ENCODE measurements at regions not wholly inside any gene's neighbourhood (a gene's known extent, or its start where the extent isn't known, plus 50 kb on each side); places are given as distances from the start of the nearest gene placed in this dataset.

DNA sequence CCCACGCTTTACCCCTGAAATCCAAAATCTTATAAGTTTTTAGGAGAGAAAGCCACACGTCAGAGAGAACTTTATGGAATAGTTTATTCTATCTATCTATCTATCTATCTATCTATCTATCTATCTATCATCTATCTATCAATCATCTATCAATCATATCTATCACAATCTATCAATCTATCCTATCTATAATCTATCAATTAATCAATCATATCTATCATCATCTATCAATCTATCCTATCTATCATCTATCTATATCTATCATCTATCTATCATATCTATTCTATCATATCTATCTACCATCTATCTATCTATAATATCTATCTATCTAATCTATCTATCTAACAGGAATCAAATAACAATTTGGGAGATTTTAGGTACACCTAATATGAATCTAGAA is 115.1 kb downstream of the FGF9 start:
- TF ChIP-seq, protein P1, sequence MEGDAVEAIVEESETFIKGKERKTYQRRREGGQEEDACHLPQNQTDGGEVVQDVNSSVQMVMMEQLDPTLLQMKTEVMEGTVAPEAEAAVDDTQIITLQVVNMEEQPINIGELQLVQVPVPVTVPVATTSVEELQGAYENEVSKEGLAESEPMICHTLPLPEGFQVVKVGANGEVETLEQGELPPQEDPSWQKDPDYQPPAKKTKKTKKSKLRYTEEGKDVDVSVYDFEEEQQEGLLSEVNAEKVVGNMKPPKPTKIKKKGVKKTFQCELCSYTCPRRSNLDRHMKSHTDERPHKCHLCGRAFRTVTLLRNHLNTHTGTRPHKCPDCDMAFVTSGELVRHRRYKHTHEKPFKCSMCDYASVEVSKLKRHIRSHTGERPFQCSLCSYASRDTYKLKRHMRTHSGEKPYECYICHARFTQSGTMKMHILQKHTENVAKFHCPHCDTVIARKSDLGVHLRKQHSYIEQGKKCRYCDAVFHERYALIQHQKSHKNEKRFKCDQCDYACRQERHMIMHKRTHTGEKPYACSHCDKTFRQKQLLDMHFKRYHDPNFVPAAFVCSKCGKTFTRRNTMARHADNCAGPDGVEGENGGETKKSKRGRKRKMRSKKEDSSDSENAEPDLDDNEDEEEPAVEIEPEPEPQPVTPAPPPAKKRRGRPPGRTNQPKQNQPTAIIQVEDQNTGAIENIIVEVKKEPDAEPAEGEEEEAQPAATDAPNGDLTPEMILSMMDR (conservative IDR thresholded peaks at IDR 0.05; ENCODE audit: low read depth, low read length) = no peak
- TF ChIP-seq EZH2phosphoT487 (IDR thresholded peaks at IDR 0.05; ENCODE audit: borderline replicate concordance, low read length) = no peak
- TF ChIP-seq EZH2 (IDR thresholded peaks at IDR 0.05; ENCODE audit: low read length, unreplicated experiment) = no peak
